GM13977 (cell line): ENCODE measurements at regions not wholly inside any gene's neighbourhood (a gene's known extent, or its start where the extent isn't known, plus 50 kb on each side); places are given as distances from the start of the nearest gene placed in this dataset.

Experiments
- DNase-seq: peaks from one replicate; pipeline ENCODE4 v3.0.0; 2012; ENCODE audit warnings: low spot score
- CTCF ChIP-seq: IDR thresholded peaks from 2 replicates; pipeline ENCODE4 v1.5.1; 2012; ENCODE audit warnings: mild to moderate bottlenecking, control low read depth; ENCODE audit not compliant: insufficient read depth; ENCODE audit errors: extremely low read depth, missing control alignments
- in situ Hi-C: fragments of 300-500 bp; cut with MboI; formaldehyde crosslinking; loops from one replicate; pipeline ENCODE4 v1.12.0; 2022; ENCODE audit warnings: low sequenced_read_pairs, low pct_unique_long_range_greater_than_20kb, mixed read lengths, inconsistent platforms; ENCODE audit not compliant: unreplicated experiment

- in situ Hi-C loops, result no loop called here
- no peak for TF ChIP-seq CTCF
- no peak for DNase-seq
Observed at GRCh38 chr7:16295558-16295957, 125.8 kb downstream of the CRPPA start.

GRCh38 chr7:16293669-16294425, 127.5 kb downstream of the CRPPA start:
- in situ Hi-C loops, result no loop called here
- TF ChIP-seq CTCF, result no peak
- DNase-seq, result no peak

- no peak for DNase-seq
- no peak for TF ChIP-seq CTCF
- in situ Hi-C loops, result no loop called here
Observed at GRCh38 chr7:16284581-16284980, 136.8 kb downstream of the CRPPA start.

- no peak for TF ChIP-seq CTCF
- in situ Hi-C loops, result no loop called here
- DNase-seq, result no peak
Observed at GRCh38 chr7:16278167-16278787, 143.1 kb downstream of the CRPPA start.

GRCh38 chr7:16271990-16272665, 149.2 kb downstream of the CRPPA start:
- in situ Hi-C loops, result no loop called here
- no peak for DNase-seq
- no peak for TF ChIP-seq CTCF

GRCh38 chr7:16271355-16271915, 149.9 kb downstream of the CRPPA start:
- TF ChIP-seq CTCF, result no peak
- in situ Hi-C loops, result no loop called here

More at GRCh38 chr7:16271355-16271915, 149.9 kb downstream of the CRPPA start:
- DNase-seq, result no peak
